Fibroblast of lung (primary cell): ENCODE measurements at regions not wholly inside any gene's neighbourhood (a gene's known extent, or its start where the extent isn't known, plus 50 kb on each side); places are given as distances from the start of the nearest gene placed in this dataset.

ENCODE experiments used
- DNase-seq, 2 donors: peaks; one replicate each; pipeline versions ENCODE4 v3.0.0 to v3.0.0-alpha.2; 2010; ENCODE audit warnings: low read depth in 2 of 2
- H2AFZ ChIP-seq: 2 replicates; pipeline ENCODE4 v1.5.1; 2012; ENCODE audit warnings: low read length, control low read depth, inconsistent platforms
- H3K27ac ChIP-seq: 2 replicates; pipeline ENCODE4 v1.5.1; 2011; ENCODE audit warnings: low read length, control low read depth; ENCODE audit not compliant: insufficient read depth
- H3K27me3 ChIP-seq: 2 replicates; pipeline ENCODE4 v1.5.1; 2011; ENCODE audit warnings: mild to moderate bottlenecking, low read length; ENCODE audit not compliant: control insufficient read depth, insufficient read depth
- H3K36me3 ChIP-seq: 2 replicates; pipeline ENCODE4 v1.5.1; 2011; ENCODE audit warnings: low read length; ENCODE audit not compliant: control insufficient read depth, insufficient read depth
- H3K4me1 ChIP-seq: 2 replicates; pipeline ENCODE4 v1.5.1; 2011; ENCODE audit warnings: low read length; ENCODE audit not compliant: control insufficient read depth, insufficient read depth; ENCODE audit errors: extremely low read depth
- H3K4me2 ChIP-seq: 2 replicates; pipeline ENCODE4 v1.5.1; 2011; ENCODE audit warnings: low read length, control low read depth; ENCODE audit not compliant: insufficient read depth; ENCODE audit errors: extremely low read depth
- H3K4me3 ChIP-seq, 4 experiments: fragments of 200-600 bp in 1 of 4; sonication (generic) in 1 of 4; replicated peaks in 1 of 4; 2 replicates each; pipeline ENCODE4 v1.5.1; 2011 to 2016; ENCODE audit warnings: low read length in 4 of 4, low read depth in 3 of 4, mild to moderate bottlenecking in 3 of 4, control low read depth in 2 of 4, inconsistent platforms in 1 of 4, mixed read lengths in 1 of 4; ENCODE audit not compliant: insufficient read depth in 1 of 4; ENCODE audit errors: control extremely low read depth in 1 of 4
- H3K79me2 ChIP-seq: 2 replicates; pipeline ENCODE4 v1.5.1; 2012; ENCODE audit warnings: mild to moderate bottlenecking, low read length, inconsistent platforms; ENCODE audit not compliant: control insufficient read depth, insufficient read depth
- H3K9ac ChIP-seq: 2 replicates; pipeline ENCODE4 v1.5.1; 2011; ENCODE audit warnings: mild to moderate bottlenecking, low read length, control low read depth; ENCODE audit not compliant: insufficient read depth
- H3K9me3 ChIP-seq: 2 replicates; pipeline ENCODE4 v1.5.1; 2012; ENCODE audit warnings: low read depth, low read length; ENCODE audit not compliant: control insufficient read depth, insufficient read depth
- H4K20me1 ChIP-seq: 2 replicates; pipeline ENCODE4 v1.5.1; 2011; ENCODE audit warnings: low read length; ENCODE audit not compliant: control insufficient read depth, insufficient read depth; ENCODE audit errors: extremely low read depth
- EZH2 ChIP-seq: IDR thresholded peaks from 2 replicates; pipeline ENCODE4 v1.5.1; 2012; ENCODE audit warnings: low read length, control low read depth, mild to moderate bottlenecking; ENCODE audit errors: missing control alignments
- TF ChIP-seq, protein P1 (sequence below), 2 donors: IDR thresholded peaks in 1 of 2; conservative IDR thresholded peaks in 1 of 2; 1 replicate in 1 of 2; 2 replicates in 1 of 2; pipeline ENCODE4 v1.5.1; 2011 to 2012; ENCODE audit warnings: low read length in 2 of 2, control low read depth in 1 of 2, inconsistent platforms in 1 of 2, low read depth in 1 of 2, mild to moderate bottlenecking in 1 of 2

DNA sequence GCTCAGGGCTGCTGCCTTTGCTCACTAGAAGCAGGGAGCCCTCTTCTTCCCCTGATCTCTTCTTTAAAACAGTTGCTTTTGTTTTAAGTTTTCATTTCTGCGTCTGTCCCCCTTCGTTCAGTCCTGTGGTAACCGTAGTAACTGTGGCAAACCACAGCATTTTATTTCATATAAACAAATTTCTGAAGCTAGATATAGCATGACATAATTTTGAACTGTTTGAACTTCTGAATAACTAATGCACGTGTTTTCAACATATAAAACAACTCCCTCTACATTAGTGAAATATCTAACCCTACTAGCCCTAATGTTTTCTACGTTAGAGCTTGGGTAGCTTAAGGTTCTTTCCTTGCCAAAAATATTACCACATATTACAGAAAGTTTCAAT is 104.6 kb downstream of the DISP1 start:
- peak overlapping the region; percentile 69 for H3K4me2 ChIP-seq

DNA sequence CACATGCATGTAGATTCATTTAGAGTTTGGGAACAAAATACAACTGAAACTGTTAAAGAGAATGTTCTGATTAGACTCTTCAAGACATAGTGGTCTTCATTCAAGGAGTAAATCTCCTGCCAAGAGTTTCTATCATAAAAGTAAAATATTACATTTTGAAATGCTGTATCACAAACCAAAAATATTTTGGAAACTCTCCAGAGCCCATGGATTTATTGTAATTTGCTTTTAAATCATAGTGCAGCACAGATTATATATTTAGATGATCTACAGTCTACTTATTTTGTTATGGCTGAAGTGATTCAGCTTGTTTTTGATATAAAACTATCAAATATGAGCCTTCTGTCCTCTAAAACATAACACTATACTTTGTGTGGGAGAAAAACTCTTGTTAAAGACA is 105.3 kb downstream of the DISP1 start:
- no peak overlapping the region for H3K27ac ChIP-seq

More for the DNA sequence above, 104.6 kb downstream of the DISP1 start:
- H4K20me1 ChIP-seq, result no peaks in the 10 kb centered on the region
- no peak overlapping the region for H2AFZ ChIP-seq
- H3K9ac ChIP-seq, result no peak overlapping the region
- TF ChIP-seq, protein P1, sequence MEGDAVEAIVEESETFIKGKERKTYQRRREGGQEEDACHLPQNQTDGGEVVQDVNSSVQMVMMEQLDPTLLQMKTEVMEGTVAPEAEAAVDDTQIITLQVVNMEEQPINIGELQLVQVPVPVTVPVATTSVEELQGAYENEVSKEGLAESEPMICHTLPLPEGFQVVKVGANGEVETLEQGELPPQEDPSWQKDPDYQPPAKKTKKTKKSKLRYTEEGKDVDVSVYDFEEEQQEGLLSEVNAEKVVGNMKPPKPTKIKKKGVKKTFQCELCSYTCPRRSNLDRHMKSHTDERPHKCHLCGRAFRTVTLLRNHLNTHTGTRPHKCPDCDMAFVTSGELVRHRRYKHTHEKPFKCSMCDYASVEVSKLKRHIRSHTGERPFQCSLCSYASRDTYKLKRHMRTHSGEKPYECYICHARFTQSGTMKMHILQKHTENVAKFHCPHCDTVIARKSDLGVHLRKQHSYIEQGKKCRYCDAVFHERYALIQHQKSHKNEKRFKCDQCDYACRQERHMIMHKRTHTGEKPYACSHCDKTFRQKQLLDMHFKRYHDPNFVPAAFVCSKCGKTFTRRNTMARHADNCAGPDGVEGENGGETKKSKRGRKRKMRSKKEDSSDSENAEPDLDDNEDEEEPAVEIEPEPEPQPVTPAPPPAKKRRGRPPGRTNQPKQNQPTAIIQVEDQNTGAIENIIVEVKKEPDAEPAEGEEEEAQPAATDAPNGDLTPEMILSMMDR (conservative IDR thresholded peaks at IDR 0.05 in 1 of 2, IDR thresholded peaks at IDR 0.05 in 1 of 2; ENCODE audit: low read depth in 1 of 2, low read length in 2 of 2), result no peak
- no peak for TF ChIP-seq EZH2
- H3K27me3 ChIP-seq, result no peaks in the 10 kb centered on the region
- DNase-seq, result peak; percentile 71 to 85
- no peaks in the 10 kb centered on the region for H3K36me3 ChIP-seq
- peak overlapping the region in 1 of 4 experiments; percentile 14 for H3K4me3 ChIP-seq
- H3K9me3 ChIP-seq, result no peaks in the 10 kb centered on the region
- peak overlapping the region; percentile 59 for H3K27ac ChIP-seq
- peaks cover 9% of the 10 kb centered on the region for H3K4me1 ChIP-seq
- no peaks in the 10 kb centered on the region for H3K79me2 ChIP-seq

DNA sequence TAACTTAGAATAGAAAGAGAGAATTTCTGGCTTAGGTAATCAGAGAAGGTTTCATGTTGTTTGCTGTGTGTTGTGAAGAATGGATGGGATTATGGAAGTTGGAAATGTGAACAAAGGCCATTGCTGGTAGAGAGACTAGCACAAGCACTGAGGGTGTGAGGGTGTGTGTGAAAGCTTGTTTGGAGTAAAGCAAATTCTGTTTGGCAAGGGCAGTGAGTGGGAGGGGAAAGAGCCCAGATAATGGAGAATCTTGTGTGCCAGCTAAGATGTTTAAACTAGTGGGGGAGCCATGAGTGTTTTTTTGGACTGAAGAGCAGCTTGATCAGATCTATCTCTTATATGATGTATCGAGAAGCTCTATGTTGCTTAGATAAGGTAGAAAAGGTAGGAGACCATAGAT is 107.1 kb downstream of the DISP1 start:
- H3K9me3 ChIP-seq, result no peaks in the 10 kb centered on the region
- no peak for DNase-seq
- H3K27ac ChIP-seq, result no peak overlapping the region
- H3K36me3 ChIP-seq, result no peaks in the 10 kb centered on the region
- no peak overlapping the region for H2AFZ ChIP-seq
- no peak overlapping the region for H3K4me3 ChIP-seq
- H3K4me1 ChIP-seq, result peaks cover 7% of the 10 kb centered on the region
- TF ChIP-seq, protein P1 (conservative IDR thresholded peaks at IDR 0.05 in 1 of 2, IDR thresholded peaks at IDR 0.05 in 1 of 2; ENCODE audit: low read depth in 1 of 2, low read length in 2 of 2), result no peak
- TF ChIP-seq EZH2, result no peak
- H3K4me2 ChIP-seq, result no peak overlapping the region
- no peak overlapping the region for H3K9ac ChIP-seq
- H3K79me2 ChIP-seq, result no peaks in the 10 kb centered on the region
- no peaks in the 10 kb centered on the region for H4K20me1 ChIP-seq
- no peaks in the 10 kb centered on the region for H3K27me3 ChIP-seq

More for the DNA sequence above, 105.3 kb downstream of the DISP1 start:
- Histone ChIP-seq H3K4me2 (peak overlapping the region; percentile 69), H3K4me3 (no peak overlapping the region), H2AFZ (no peak overlapping the region), H3K9me3 (no peaks in the 10 kb centered on the region), H3K27me3 (no peaks in the 10 kb centered on the region), H3K9ac (no peak overlapping the region), H3K79me2 (no peaks in the 10 kb centered on the region), H3K36me3 (no peaks in the 10 kb centered on the region), H4K20me1 (no peaks in the 10 kb centered on the region), H3K4me1 (peaks cover 7% of the 10 kb centered on the region)
- DNase-seq, result peak; percentile 51
- no peak for TF ChIP-seq EZH2
- TF ChIP-seq, protein P1 (conservative IDR thresholded peaks at IDR 0.05 in 1 of 2, IDR thresholded peaks at IDR 0.05 in 1 of 2; ENCODE audit: low read depth in 1 of 2, low read length in 2 of 2), result no peak
